SK-N-SH (cell line): ENCODE measurements at regions not wholly inside any gene's neighbourhood (a gene's known extent, or its start where the extent isn't known, plus 50 kb on each side); places are given as distances from the start of the nearest gene placed in this dataset.

Source experiments
- CTCF ChIA-PET: fragments of 300-600, 350-600 bp; formaldehyde crosslinking; extraction: SDS; loops from one replicate; lab custom pipeline; 2021; lab: Yijun Ruan, JAX
- POLR2A ChIA-PET: fragments of 350-600 bp; sonication (Branson Sonifier 250); formaldehyde crosslinking; extraction: SDS; loops from one replicate; lab custom pipeline; 2020; ENCODE audit warnings: antibody characterized with exemption, inconsistent platforms; lab: Yijun Ruan, JAX
- DNase-seq: peaks from one replicate; pipeline ENCODE4 v3.0.0; 2012
- H2AFZ ChIP-seq: fragments of 200-600 bp; sonication (generic); 2 replicates; pipeline ENCODE4 v1.8.1; 2016; ENCODE audit warnings: antibody characterized with exemption, mild to moderate bottlenecking, low read depth
- H3F3A ChIP-seq: fragments of 200-600 bp; sonication (generic); replicated peaks from 2 replicates; pipeline ENCODE3; 2016; ENCODE audit warnings: antibody characterized with exemption, mild to moderate bottlenecking; ENCODE audit not compliant: insufficient read depth
- H3K27ac ChIP-seq, 2 experiments: fragments of 200-500 bp in 1 of 2; fragments of 200-600 bp in 1 of 2; sonication (Bioruptor generic) in 1 of 2; sonication (generic), shearing (Covaris generic) in 1 of 2; 2 replicates each; pipeline versions ENCODE4 v1.5.1 to v1.6.1; 2014 to 2016; ENCODE audit warnings: low read depth in 2 of 2, inconsistent platforms in 1 of 2, low read length in 1 of 2, mild to moderate bottlenecking in 1 of 2, mixed read lengths in 1 of 2
- H3K27me3 ChIP-seq: fragments of 200-600 bp; sonication (generic), shearing (Covaris generic); 2 replicates; pipeline ENCODE4 v1.6.1; 2016; ENCODE audit warnings: mixed run types; ENCODE audit not compliant: insufficient read depth
- H3K36me3 ChIP-seq, 2 experiments: fragments of 200-500 bp in 1 of 2; fragments of 200-600 bp in 1 of 2; sonication (Bioruptor generic) in 1 of 2; sonication (generic) in 1 of 2; replicated peaks in 1 of 2; 2 replicates each; pipeline versions ENCODE3 to v1.5.1; 2014 to 2016; ENCODE audit warnings: low read length in 1 of 2, mild to moderate bottlenecking in 1 of 2; ENCODE audit not compliant: insufficient read depth in 2 of 2, control insufficient read depth in 1 of 2
- H3K4me1 ChIP-seq, 2 experiments: fragments of 200-500 bp in 1 of 2; fragments of 200-600 bp in 1 of 2; sonication (Bioruptor generic) in 1 of 2; sonication (generic), shearing (Covaris generic) in 1 of 2; 2 replicates each; pipeline versions ENCODE4 v1.5.1 to v1.6.1; 2014 to 2016; ENCODE audit warnings: low read depth in 1 of 2, low read length in 1 of 2, mixed run types in 1 of 2; ENCODE audit not compliant: insufficient read depth in 2 of 2, control insufficient read depth in 1 of 2
- H3K4me2 ChIP-seq: fragments of 200-600 bp; sonication (generic), shearing (Covaris generic); 2 replicates; pipeline ENCODE4 v1.6.1; 2017; ENCODE audit warnings: mixed run types
- H3K4me3 ChIP-seq, 2 experiments: fragments of 200-500 bp in 1 of 2; fragments of 200-600 bp in 1 of 2; sonication (Bioruptor generic) in 1 of 2; sonication (generic), shearing (Covaris generic) in 1 of 2; 2 replicates each; pipeline versions ENCODE4 v1.5.1 to v1.8.1; 2014 to 2016; ENCODE audit warnings: low read depth in 2 of 2, inconsistent platforms in 1 of 2, low read length in 1 of 2, mild to moderate bottlenecking in 1 of 2, mixed read lengths in 1 of 2, moderate library complexity in 1 of 2
- H3K79me2 ChIP-seq: fragments of 200-600 bp; sonication (generic); 2 replicates; pipeline ENCODE4 v1.8.1; 2017; ENCODE audit warnings: mild to moderate bottlenecking; ENCODE audit not compliant: insufficient read depth
- H3K9ac ChIP-seq: fragments of 200-600 bp; sonication (generic); 2 replicates; pipeline ENCODE4 v1.6.1; 2017; ENCODE audit warnings: mixed run types
- H3K9me2 ChIP-seq: fragments of 200-600 bp; sonication (generic); 2 replicates; pipeline ENCODE4 v1.6.1; 2017; ENCODE audit warnings: mixed run types
- H3K9me3 ChIP-seq: fragments of 200-600 bp; sonication (generic); 2 replicates; pipeline ENCODE4 v1.6.1; 2017; ENCODE audit warnings: mixed run types, mild to moderate bottlenecking, moderate library complexity
- H4K20me1 ChIP-seq: fragments of 200-600 bp; sonication (generic); 2 replicates; pipeline ENCODE4 v1.6.1; 2017; ENCODE audit warnings: mild to moderate bottlenecking, mixed run types; ENCODE audit not compliant: insufficient read depth
- CHD2 ChIP-seq: fragments of 150-350 bp; IDR thresholded peaks from 2 replicates; pipeline ENCODE4 v1.6.1; 2018; ENCODE audit warnings: low read length; ENCODE audit not compliant: partially characterized antibody
- ELF1 ChIP-seq: IDR thresholded peaks from 2 replicates; pipeline ENCODE4 v1.4.0; 2012
- EZH2phosphoT487 ChIP-seq: fragments of 200-600 bp; sonication (generic); IDR thresholded peaks from 2 replicates; pipeline ENCODE4 v1.6.1; 2017; ENCODE audit warnings: low read depth, mixed run types, mild to moderate bottlenecking, antibody characterized with exemption, moderate library complexity, borderline replicate concordance
- FOSL2 ChIP-seq: IDR thresholded peaks from 2 replicates; pipeline ENCODE4 v1.4.0; 2012; ENCODE audit warnings: low read depth, mild to moderate bottlenecking, moderate library complexity, borderline replicate concordance
- GABPA ChIP-seq: IDR thresholded peaks from 2 replicates; pipeline ENCODE4 v1.4.0; 2012; ENCODE audit warnings: low read depth, mild to moderate bottlenecking
- GATA2 ChIP-seq: sonication (generic); formaldehyde crosslinking; IDR thresholded peaks from 2 replicates; pipeline ENCODE4 v1.5.0; 2020; ENCODE audit warnings: mild to moderate bottlenecking, missing genetic modification reagents
- JUND ChIP-seq: IDR thresholded peaks from 2 replicates; pipeline ENCODE4 v1.4.0; 2012
- MEF2A ChIP-seq: IDR thresholded peaks from 2 replicates; pipeline ENCODE4 v1.4.0; 2012; ENCODE audit warnings: low read depth, borderline replicate concordance
- MXI1 ChIP-seq: IDR thresholded peaks from 2 replicates; pipeline ENCODE4 v1.6.1; 2012; ENCODE audit warnings: mild to moderate bottlenecking, low read depth, low read length, improper control_type of control experiment
- SIN3A ChIP-seq: IDR thresholded peaks from 2 replicates; pipeline ENCODE4 v1.6.1; 2012; ENCODE audit warnings: low read depth, mild to moderate bottlenecking, low read length, moderate library complexity, borderline replicate concordance
- SMC3 ChIP-seq: IDR thresholded peaks from 2 replicates; pipeline ENCODE4 v1.6.1; 2012; ENCODE audit warnings: low read depth, low read length, improper control_type of control experiment
- YY1 ChIP-seq: IDR thresholded peaks from 2 replicates; pipeline ENCODE4 v1.4.0; 2012; ENCODE audit warnings: low read depth, mild to moderate bottlenecking
- WGBS: methylation state at CpG from one replicate; pipeline ENCODE4 v1.1.6; 2017; ENCODE audit warnings: low lambda C conversion rate; 5-methylcytosine and 5-hydroxymethylcytosine counted together
- TF ChIP-seq, protein P1 (sequence below): fragments of 200-600 bp; sonication (generic); IDR thresholded peaks from 2 replicates; pipeline ENCODE4 v1.6.1; 2017; ENCODE audit warnings: antibody characterized with exemption, mild to moderate bottlenecking, moderate library complexity
- TF ChIP-seq, protein P2 (sequence below): fragments of 150-350 bp; IDR thresholded peaks from 2 replicates; pipeline ENCODE4 v1.6.1; 2016; ENCODE audit warnings: mild to moderate bottlenecking, low read depth, low read length

GRCh38 chr12:116382686-116383530 is 105.4 kb upstream of the MED13L start (continued):
- no peak for TF ChIP-seq EZH2phosphoT487
- peak; percentile 60 for TF ChIP-seq JUND
- TF ChIP-seq CHD2, result no peak
- peak; percentile 43; the same call in 1 of the 2 replicates for TF ChIP-seq SIN3A
- TF ChIP-seq YY1, result peak; percentile 57; the same call in 1 of the 2 replicates
- TF ChIP-seq, protein P1, sequence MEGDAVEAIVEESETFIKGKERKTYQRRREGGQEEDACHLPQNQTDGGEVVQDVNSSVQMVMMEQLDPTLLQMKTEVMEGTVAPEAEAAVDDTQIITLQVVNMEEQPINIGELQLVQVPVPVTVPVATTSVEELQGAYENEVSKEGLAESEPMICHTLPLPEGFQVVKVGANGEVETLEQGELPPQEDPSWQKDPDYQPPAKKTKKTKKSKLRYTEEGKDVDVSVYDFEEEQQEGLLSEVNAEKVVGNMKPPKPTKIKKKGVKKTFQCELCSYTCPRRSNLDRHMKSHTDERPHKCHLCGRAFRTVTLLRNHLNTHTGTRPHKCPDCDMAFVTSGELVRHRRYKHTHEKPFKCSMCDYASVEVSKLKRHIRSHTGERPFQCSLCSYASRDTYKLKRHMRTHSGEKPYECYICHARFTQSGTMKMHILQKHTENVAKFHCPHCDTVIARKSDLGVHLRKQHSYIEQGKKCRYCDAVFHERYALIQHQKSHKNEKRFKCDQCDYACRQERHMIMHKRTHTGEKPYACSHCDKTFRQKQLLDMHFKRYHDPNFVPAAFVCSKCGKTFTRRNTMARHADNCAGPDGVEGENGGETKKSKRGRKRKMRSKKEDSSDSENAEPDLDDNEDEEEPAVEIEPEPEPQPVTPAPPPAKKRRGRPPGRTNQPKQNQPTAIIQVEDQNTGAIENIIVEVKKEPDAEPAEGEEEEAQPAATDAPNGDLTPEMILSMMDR, result no peak
- TF ChIP-seq FOSL2, result peak; percentile 68; the same call in 1 of the 2 replicates
- TF ChIP-seq, protein P2, sequence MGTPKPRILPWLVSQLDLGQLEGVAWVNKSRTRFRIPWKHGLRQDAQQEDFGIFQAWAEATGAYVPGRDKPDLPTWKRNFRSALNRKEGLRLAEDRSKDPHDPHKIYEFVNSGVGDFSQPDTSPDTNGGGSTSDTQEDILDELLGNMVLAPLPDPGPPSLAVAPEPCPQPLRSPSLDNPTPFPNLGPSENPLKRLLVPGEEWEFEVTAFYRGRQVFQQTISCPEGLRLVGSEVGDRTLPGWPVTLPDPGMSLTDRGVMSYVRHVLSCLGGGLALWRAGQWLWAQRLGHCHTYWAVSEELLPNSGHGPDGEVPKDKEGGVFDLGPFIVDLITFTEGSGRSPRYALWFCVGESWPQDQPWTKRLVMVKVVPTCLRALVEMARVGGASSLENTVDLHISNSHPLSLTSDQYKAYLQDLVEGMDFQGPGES, result no peak
- TF ChIP-seq, all 33 proteins: peak for 12

DNA sequence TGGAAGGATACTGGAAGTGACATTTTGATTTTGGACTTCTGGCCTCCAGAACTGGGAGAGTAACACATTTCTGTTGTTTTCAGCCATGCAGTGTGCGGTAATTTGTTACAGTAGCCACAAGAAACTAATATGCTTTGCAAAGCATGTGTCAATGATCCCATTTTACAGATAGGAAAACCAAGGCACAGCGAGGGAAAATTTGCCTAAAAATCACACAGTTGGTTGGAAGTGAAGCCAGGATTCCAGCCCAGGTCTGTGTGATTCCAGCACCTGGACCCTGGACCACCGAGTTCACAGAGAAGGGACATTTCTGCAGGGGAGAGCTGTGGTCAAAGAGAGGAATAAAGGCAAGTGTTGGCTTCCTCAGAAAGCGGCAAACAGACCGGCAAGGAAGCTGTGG is 106.7 kb upstream of the MED13L start:
- H3K4me3 ChIP-seq, result peak overlapping the region in 1 of 2 experiments; percentile 50; a peak in 1 of 4 replicates
- H3K27me3 ChIP-seq, result no peaks in the 10 kb centered on the region
- no peak overlapping the region for H2AFZ ChIP-seq
- no peaks in the 10 kb centered on the region for H4K20me1 ChIP-seq
- no peaks in the 10 kb centered on the region for H3K9me3 ChIP-seq
- peak overlapping the region; percentile 75; the same call in 1 of the 2 replicates for H3K9ac ChIP-seq
- ChIA-PET CTCF (no interaction called here), POLR2A (no interaction called here)
- peaks cover 0 to 18% of the 10 kb centered on the region in 2 experiments for H3K36me3 ChIP-seq
- no peak for DNase-seq
- H3F3A ChIP-seq, result peaks cover 56% of the 10 kb centered on the region
- WGBS, result 100% methylated on average over 5 of the region's 5 CpGs
- H3K27ac ChIP-seq, result peak overlapping the region in 1 of 2 experiments; percentile 99; a peak in 2 of 4 replicates
- TF ChIP-seq MXI1 (no peak), SMC3 (no peak), ELF1 (no peak), SIN3A (no peak), MEF2A (no peak), GATA2 (CRISPR knock-in tag) (no peak), GABPA (no peak)
- TF ChIP-seq, protein P2, result no peak
- H3K4me1 ChIP-seq, result peaks cover 0 to 29% of the 10 kb centered on the region in 2 experiments; a peak in 3 of 4 replicates
- peaks cover 39% of the 10 kb centered on the region for H3K79me2 ChIP-seq
- H3K9me2 ChIP-seq, result no peaks in the 10 kb centered on the region
- H3K4me2 ChIP-seq, result peak overlapping the region; percentile 68
